ENCODE measurements at regions not wholly inside any gene's neighbourhood (a gene's known extent, or its start where the extent isn't known, plus 50 kb on each side); places are given as distances from the start of the nearest gene placed in this dataset.

DNA sequence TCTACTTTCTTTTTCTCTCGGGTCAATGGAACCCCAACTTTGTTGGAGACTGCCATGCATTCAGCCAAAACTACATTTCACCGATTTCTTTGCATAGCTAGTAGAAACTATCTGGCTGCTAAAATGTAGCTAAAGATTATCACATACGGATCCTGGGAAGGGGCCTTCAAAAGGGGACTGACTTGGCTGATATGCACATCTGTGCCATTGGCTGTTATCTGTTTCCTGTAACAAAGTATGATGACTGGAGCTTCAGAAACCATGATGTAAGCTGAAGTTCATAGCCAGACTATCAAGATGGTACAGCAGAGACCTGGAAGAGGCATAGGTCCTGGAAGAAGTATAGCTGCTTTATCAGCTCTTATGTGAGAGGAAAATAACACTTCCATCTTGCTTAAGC lies 179.1 kb downstream of the NSUN3 start:
- TF ChIP-seq TAF1 (IDR thresholded peaks at IDR 0.05; ENCODE audit: low read depth) (no peak), EP300 (conservative IDR thresholded peaks at IDR 0.05; ENCODE audit: poor library complexity, severe bottlenecking) (no peak), SMC3 (conservative IDR thresholded peaks at IDR 0.05; ENCODE audit: poor library complexity) (no peak), RAD21 (conservative IDR thresholded peaks at IDR 0.05) (no peak), MXI1 (conservative IDR thresholded peaks at IDR 0.05; ENCODE audit: poor library complexity, severe bottlenecking) (no peak), EZH2 (IDR thresholded peaks at IDR 0.05; ENCODE audit: borderline replicate concordance, insufficient read depth, low read length, poor library complexity, severe bottlenecking) (no peak), POLR2AphosphoS5 (IDR thresholded peaks at IDR 0.05) (no peak), REST (IDR thresholded peaks at IDR 0.05; ENCODE audit: borderline replicate concordance) (no peak)
- TF ChIP-seq, protein P1, sequence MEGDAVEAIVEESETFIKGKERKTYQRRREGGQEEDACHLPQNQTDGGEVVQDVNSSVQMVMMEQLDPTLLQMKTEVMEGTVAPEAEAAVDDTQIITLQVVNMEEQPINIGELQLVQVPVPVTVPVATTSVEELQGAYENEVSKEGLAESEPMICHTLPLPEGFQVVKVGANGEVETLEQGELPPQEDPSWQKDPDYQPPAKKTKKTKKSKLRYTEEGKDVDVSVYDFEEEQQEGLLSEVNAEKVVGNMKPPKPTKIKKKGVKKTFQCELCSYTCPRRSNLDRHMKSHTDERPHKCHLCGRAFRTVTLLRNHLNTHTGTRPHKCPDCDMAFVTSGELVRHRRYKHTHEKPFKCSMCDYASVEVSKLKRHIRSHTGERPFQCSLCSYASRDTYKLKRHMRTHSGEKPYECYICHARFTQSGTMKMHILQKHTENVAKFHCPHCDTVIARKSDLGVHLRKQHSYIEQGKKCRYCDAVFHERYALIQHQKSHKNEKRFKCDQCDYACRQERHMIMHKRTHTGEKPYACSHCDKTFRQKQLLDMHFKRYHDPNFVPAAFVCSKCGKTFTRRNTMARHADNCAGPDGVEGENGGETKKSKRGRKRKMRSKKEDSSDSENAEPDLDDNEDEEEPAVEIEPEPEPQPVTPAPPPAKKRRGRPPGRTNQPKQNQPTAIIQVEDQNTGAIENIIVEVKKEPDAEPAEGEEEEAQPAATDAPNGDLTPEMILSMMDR (IDR thresholded peaks at IDR 0.05; ENCODE audit: poor library complexity, severe bottlenecking), result no peak

DNA sequence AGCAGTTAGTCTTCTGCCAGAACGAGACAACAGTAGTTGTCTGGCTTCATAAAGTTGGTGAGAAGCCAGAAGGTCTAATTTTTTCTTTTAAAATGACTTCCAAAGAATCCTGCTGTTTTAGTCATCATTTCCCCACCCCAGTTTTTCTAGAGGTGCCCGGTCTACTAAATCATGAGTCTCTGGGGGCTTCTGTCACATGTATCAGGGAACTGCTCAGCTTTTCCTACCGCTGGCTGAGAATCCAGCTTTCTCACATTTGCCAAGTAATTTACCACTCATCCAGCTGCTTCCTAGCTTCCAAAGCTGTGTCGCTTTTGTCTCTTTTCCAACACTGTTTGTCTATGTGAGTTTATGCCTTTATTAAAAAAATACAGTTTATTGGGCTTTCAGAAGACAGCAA lies 183.3 kb downstream of the NSUN3 start:
- no peak overlapping the region for H3K4me2 ChIP-seq (ENCODE audit: low read length)
- H4K20me1 ChIP-seq (ENCODE audit: insufficient read depth), result no peaks in the 10 kb centered on the region
- H3K79me2 ChIP-seq (replicated peaks; ENCODE audit: insufficient read depth, low read length), result no peaks in the 10 kb centered on the region
- no peak overlapping the region for H3K9ac ChIP-seq (ENCODE audit: low read length)
- H2AFZ ChIP-seq (ENCODE audit: low read depth, low read length), result no peak overlapping the region
- no peak overlapping the region for H3K27ac ChIP-seq (ENCODE audit: low read length)
- no peaks in the 10 kb centered on the region for H3K36me3 ChIP-seq (ENCODE audit: insufficient read depth, low read length)
- H3F3A ChIP-seq (ENCODE audit: insufficient read depth, low read length, poor library complexity, severe bottlenecking), result no peaks in the 10 kb centered on the region
- no peaks in the 10 kb centered on the region for H3K9me3 ChIP-seq (ENCODE audit: low read length)
- no peak for TF ChIP-seq TAF1 (IDR thresholded peaks at IDR 0.05; ENCODE audit: low read depth)
- H3K4me3 ChIP-seq (ENCODE audit: low read length), result no peak overlapping the region
- H3K9me2 ChIP-seq (ENCODE audit: insufficient read depth, low read length), result no peaks in the 10 kb centered on the region
- H3K27me3 ChIP-seq (ENCODE audit: insufficient read depth, low read depth, low read length), result no peaks in the 10 kb centered on the region

More for the DNA sequence above, 179.1 kb downstream of the NSUN3 start:
- H3K36me3 ChIP-seq (ENCODE audit: insufficient read depth, low read length), result no peaks in the 10 kb centered on the region
- no peaks in the 10 kb centered on the region for H3K79me2 ChIP-seq (replicated peaks; ENCODE audit: insufficient read depth, low read length)
- no peak overlapping the region for H3K4me2 ChIP-seq (ENCODE audit: low read length)
- H2AFZ ChIP-seq (ENCODE audit: low read depth, low read length), result no peak overlapping the region
- no peaks in the 10 kb centered on the region for H3K27me3 ChIP-seq (ENCODE audit: insufficient read depth, low read depth, low read length)
- H3F3A ChIP-seq (ENCODE audit: insufficient read depth, low read length, poor library complexity, severe bottlenecking), result no peaks in the 10 kb centered on the region
- no peak overlapping the region for H3K4me3 ChIP-seq (ENCODE audit: low read length)
- H4K20me1 ChIP-seq (ENCODE audit: insufficient read depth), result no peaks in the 10 kb centered on the region
- H3K27ac ChIP-seq (ENCODE audit: low read length), result no peak overlapping the region
- no peak overlapping the region for H3K9ac ChIP-seq (ENCODE audit: low read length)
- no peaks in the 10 kb centered on the region for H3K9me2 ChIP-seq (ENCODE audit: insufficient read depth, low read length)
- no peaks in the 10 kb centered on the region for H3K9me3 ChIP-seq (ENCODE audit: low read length)

- H3K79me2 ChIP-seq (replicated peaks; ENCODE audit: insufficient read depth, low read length), result no peaks in the 10 kb centered on the region
- H3K27ac ChIP-seq (ENCODE audit: low read length), result no peak overlapping the region
- no peaks in the 10 kb centered on the region for H4K20me1 ChIP-seq (ENCODE audit: insufficient read depth)
- no peak overlapping the region for H3K4me2 ChIP-seq (ENCODE audit: low read length)
- no peaks in the 10 kb centered on the region for H3K9me3 ChIP-seq (ENCODE audit: low read length)
- H3K27me3 ChIP-seq (ENCODE audit: insufficient read depth, low read depth, low read length), result no peaks in the 10 kb centered on the region
- H3K36me3 ChIP-seq (ENCODE audit: insufficient read depth, low read length), result no peaks in the 10 kb centered on the region
- no peak overlapping the region for H2AFZ ChIP-seq (ENCODE audit: low read depth, low read length)
- H3K9ac ChIP-seq (ENCODE audit: low read length), result no peak overlapping the region
- no peak for TF ChIP-seq POLR2AphosphoS5 (IDR thresholded peaks at IDR 0.05)
- TF ChIP-seq SMC3 (conservative IDR thresholded peaks at IDR 0.05; ENCODE audit: poor library complexity), result no peak
- TF ChIP-seq EZH2 (IDR thresholded peaks at IDR 0.05; ENCODE audit: borderline replicate concordance, insufficient read depth, low read length, poor library complexity, severe bottlenecking), result no peak
- no peak for TF ChIP-seq MXI1 (conservative IDR thresholded peaks at IDR 0.05; ENCODE audit: poor library complexity, severe bottlenecking)
- TF ChIP-seq, protein P1 (IDR thresholded peaks at IDR 0.05; ENCODE audit: poor library complexity, severe bottlenecking), result no peak
- no peak for TF ChIP-seq REST (IDR thresholded peaks at IDR 0.05; ENCODE audit: borderline replicate concordance)
- TF ChIP-seq RAD21 (conservative IDR thresholded peaks at IDR 0.05), result no peak
- TF ChIP-seq TAF1 (IDR thresholded peaks at IDR 0.05; ENCODE audit: low read depth), result no peak
- no peak for TF ChIP-seq EP300 (conservative IDR thresholded peaks at IDR 0.05; ENCODE audit: poor library complexity, severe bottlenecking)
- H3K4me3 ChIP-seq (ENCODE audit: low read length), result no peak overlapping the region
- no peaks in the 10 kb centered on the region for H3K9me2 ChIP-seq (ENCODE audit: insufficient read depth, low read length)
- no peaks in the 10 kb centered on the region for H3F3A ChIP-seq (ENCODE audit: insufficient read depth, low read length, poor library complexity, severe bottlenecking)
These were observed 185.2 kb downstream of the NSUN3 start for GRCh38 chr3:94248042-94248441.
